NCI-H187 (cell line): ENCODE measurements at regions not wholly inside any gene's neighbourhood (a gene's known extent, or its start where the extent isn't known, plus 50 kb on each side); places are given as distances from the start of the nearest gene placed in this dataset.
"Not testable (repeated sequence)": the region's sequence is repeated elsewhere in the genome, so short reads cannot be mapped to it uniquely, and the experiment has no call there.

ENCODE experiments used
- DNase-seq, 2 experiments: peaks; one replicate each; lab custom pipeline; 2025; lab: John Stamatoyannopoulos, UW

DNA sequence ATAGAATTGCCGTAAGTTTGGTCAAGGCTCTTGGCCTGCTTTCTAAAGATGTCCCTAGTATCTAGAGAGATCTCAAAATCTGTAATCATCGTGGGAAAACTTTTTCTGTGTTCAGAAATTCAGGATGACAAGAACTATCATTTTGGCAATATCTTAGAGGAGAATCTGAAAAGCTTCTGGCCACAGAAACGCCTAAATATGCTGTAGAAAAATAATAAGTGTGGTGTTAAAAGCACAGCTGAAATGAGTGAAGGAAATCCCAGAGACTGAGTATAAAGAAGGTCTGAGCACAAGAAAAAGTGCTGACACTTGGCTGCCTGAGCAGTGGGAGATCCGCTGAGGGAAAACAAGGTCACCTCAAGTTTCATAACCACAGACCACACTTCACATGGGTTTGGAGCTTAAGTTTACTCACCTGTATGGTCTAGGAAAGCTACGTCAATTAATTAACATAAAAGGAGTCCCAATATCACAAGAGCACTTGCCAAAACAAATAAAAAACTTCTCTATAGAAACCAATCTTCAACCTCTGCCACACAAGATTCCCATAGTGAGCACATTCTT lies 235.2 kb upstream of the IRF2BP2 start:
- DNase-seq = no peak

DNA sequence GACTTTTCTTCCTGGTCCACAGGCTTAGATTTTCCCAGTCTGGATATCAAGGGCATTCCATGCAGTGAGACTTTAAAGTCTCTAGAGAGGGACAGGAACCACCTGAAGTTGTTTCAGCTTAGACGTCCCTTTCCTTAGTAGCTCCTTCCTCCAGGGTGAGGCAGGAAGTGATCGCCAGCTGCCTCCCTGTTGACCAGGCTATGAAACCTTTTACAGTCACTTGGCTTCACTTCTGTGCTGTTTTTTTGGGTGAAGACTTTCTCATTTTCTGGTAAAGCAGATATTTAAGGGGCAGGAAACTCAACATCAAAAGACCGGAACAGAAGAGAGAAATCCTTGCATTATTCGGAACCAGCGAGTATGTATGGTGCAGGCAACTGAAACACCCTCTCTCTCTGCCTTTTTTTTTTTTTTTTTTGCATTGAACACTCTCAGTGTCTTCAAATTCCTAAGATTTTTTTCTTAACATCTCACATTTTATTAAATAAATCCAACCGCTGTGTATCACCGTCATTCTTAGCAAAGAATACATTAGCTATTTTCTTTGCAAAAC lies 234.6 kb upstream of the IRF2BP2 start:
- DNase-seq = no peak

DNA sequence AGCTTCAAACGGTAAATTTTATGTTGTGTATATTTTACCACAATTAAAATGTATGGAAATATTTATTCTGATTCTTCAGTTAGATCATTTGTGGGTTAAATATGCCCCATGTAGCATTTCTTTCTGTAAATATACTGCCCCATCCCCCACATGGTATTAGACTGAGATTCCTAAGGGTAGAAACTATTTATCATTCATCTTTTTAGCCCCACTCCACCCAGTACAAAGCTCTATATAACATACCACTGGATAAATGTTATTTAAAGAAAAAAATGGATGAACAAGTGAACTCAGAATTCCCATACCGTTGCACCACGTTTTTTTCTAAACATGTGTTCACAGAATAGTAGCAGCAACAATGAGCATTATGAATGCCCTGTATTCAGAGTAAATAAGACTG lies 234.0 kb upstream of the IRF2BP2 start:
- no peak for DNase-seq

DNA sequence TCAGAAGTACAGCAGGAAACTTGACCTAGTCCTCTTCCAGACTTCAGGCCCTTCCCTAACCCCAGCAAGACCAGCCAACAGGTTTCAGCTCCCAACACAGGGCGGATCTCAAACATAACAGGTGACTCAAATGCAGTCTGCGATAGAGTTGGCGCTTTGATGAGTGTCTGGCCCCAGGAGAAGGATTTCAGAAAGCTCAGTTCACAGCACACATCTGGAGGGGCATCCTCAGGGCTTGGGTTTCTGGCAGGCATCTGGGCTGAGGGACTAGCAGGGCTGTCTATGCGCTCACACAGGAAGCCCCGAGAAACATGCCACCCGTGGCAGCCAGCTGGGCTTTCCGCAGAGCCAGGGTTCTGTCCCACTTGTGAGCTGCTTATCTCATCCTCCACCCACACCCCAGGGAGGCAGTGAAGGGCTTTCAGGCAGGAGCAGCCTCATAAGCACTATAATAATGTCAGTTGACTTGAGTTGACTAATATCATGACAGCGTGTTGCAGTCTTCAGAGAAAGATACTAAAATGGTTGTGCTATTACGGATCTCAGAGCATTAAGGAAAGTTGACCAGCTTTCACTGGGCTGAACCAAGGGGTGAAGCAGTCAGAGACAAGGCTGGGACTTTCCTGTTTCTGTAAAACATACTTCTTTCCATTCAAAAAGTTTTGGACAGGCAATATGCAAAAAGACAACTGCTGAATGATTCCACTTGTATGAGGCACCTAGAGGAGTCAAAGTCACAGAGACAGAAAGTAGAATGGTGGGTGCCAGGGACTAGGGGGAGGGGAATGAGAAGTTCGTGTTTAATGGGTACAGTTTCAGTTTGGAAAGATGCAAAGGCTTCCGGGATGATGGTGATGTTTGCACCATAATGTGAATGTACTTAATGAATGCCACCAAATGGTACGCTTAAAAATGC lies 233.0 kb upstream of the IRF2BP2 start:
- peak in 1 of 2 experiments; percentile 4 for DNase-seq

DNA sequence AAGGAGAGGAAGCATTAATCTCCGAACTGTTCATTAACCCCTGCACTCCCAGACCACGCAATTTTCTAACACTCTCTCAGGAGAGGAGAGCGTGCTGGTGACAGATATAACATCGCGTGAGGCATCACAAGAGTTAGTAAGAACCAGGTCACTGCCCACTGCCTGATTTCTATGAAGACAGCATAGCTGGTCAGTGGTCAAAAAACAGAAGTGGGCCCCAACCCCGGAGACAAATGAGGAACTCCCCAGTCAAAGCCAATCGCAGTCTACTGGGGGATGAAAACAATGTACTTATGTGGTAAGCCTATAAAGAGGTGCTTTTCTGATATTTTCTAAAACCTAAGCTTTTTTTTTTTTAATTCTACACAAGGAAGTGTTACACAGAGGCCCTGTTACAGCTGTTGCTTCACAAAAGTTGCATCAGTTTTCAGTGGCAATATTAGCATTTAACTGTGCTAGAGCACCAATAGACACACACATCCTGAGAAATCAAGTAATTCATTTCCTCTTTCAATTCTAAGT lies 231.8 kb upstream of the IRF2BP2 start:
- no peak for DNase-seq

DNA sequence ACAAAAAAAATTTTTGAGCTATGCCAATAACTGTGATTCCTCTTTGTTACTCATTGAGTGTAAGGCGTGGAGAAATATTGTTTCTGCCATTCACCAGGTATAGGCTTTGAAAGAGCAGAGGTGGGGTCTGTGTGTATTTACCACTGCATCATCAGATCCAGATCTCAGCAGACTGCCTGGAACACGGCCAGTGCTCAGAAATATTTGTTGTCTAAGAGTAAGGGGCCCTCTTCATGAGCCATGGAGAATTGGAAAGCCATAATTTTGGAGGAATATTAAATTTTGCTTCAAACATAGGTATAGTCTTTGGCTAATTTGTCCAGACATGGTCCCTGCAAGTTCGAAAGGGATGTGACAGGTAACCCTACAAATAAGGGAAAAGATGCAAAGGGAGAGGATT lies 231.3 kb upstream of the IRF2BP2 start:
- DNase-seq = no peak

DNA sequence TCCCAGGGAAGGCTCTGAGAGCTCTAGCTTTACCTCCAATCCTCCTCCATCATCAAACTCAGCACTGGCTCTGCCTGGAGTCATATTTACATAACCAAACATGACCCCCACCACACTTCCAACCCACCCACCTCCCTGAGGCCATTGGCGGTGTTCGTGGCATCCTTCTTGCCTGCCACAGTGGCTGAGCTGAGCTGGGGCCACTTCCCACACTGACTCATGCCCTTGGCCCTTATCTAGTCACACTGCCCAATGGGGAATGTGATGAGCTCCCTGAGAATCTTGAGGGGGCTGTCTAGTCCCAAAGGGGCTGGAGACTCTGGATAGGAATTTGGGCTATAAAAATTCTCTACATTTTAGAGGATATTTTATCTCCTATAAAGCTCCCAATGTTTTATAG lies 230.9 kb upstream of the IRF2BP2 start:
- DNase-seq = no peak

DNA sequence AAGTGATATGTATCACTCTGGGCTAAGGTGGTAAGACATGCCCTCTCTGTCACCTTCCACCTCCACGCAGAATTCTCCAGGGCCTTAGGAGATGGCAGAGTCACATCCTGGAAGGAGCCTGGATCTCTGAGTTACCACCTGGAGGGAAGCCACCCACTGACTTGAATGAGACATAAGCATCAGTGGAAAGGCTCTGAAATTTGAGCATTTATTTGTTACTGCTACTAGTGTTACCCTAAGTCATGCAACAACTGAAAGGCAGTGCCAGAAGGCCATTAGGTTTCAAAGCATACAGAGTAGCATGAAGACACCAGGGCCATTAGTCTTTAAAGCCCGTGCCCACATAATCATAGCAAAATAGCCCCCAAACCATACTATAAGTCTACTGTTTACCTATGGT lies 230.3 kb upstream of the IRF2BP2 start:
- DNase-seq = no peak

DNA sequence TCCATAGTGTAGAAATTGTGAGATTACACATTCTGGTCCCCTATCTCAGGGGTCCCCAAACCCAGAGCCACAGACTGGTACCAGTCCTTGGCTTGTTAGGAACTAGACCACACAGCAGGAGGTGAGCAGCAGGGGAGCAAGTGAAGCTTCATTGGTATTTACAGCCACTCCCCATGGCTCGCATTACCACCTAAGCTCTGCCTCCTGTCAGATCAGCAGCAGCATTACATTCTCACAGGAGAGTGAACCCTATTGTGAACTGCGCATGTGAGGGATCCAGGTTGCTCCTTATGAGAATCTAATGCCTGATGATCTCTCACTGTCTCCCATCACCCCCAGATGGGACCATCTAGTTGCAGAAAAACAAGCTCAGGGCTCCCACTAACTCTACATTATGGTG lies 229.7 kb upstream of the IRF2BP2 start:
- DNase-seq = no peak

DNA sequence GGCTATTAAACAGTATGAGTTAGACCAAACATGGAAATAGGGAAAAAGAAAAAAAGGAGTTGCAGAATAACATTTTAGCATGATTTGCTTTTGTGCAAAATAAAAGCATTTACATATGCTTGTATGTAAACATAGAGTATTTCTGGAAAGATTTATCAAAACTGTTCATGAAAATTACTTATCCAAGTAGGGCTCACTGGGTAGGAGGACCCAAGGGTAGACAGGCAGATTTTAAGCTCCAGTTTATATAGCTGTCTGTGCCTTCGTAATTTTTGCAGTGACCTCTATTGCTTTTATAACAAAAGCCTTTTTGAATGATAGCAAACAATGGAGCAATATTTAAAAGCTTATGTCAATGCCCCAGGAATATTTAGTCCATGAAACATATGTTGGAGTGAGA lies 228.8 kb upstream of the IRF2BP2 start:
- DNase-seq = no peak

DNA sequence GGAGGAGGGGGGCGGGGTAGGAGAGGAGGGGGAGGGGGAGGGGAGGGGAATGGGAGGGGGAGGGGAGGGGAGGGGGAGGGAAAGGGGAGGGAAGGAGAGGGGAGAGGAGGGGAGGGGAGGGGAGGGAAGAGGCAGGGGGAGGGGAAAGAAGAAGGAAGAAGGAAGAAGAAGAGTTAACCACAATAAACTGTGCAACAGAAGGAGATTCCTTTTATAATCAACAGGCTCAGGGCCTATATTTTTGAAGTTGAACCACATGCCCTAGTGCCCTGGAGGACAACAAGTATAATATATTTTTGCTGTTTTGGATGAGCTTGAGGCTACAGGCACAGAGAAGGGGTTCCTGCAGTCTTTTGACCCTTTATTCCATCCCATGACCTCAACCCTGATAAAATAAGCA lies 228.2 kb upstream of the IRF2BP2 start:
- no peak for DNase-seq

DNA sequence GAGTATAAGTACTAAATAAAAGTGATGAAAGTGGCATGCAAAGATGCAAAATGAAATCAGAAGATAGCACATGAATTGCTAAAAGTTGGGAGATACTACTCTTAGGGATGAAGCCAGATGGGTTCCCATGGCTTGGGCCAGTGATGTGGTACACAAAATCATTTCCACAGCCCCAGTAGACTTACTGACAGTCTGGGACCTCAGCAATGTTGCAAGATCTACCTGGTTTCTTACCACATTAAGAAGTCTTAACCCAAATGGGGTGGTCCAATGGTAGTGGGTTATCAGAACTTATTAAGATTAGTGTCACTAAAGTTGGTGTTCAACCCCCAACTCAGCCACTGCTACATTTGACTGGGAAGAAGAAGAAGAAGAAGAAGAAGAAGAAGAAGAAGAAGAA lies 227.7 kb upstream of the IRF2BP2 start:
- DNase-seq = no peak

DNA sequence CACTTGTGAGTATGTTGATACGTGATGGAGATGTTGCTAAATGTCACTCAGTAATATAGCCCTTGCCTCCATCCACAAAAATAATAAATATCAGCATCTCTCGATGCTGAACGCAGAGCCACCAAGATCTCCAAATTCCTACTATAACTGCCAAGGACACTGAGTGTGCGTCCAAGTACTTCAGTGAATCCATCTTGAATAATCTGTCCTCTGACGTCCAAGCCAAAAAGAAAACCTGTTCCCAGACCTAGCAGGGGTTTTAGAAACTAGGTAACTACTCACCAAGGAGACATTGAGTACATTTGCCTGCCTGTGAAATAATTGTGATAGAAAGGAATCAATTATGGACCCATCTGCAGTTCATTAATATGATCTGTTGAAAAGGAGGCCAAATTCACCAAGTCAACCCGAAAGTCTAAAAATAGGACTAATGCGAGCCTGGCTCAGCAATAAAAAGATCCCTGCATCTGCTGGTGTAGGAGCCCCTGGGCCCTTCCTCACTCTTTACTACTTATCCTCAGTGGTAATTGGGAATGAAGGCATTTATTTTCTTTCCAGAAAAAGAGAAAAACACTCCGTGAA lies 226.9 kb upstream of the IRF2BP2 start:
- DNase-seq = no peak

DNA sequence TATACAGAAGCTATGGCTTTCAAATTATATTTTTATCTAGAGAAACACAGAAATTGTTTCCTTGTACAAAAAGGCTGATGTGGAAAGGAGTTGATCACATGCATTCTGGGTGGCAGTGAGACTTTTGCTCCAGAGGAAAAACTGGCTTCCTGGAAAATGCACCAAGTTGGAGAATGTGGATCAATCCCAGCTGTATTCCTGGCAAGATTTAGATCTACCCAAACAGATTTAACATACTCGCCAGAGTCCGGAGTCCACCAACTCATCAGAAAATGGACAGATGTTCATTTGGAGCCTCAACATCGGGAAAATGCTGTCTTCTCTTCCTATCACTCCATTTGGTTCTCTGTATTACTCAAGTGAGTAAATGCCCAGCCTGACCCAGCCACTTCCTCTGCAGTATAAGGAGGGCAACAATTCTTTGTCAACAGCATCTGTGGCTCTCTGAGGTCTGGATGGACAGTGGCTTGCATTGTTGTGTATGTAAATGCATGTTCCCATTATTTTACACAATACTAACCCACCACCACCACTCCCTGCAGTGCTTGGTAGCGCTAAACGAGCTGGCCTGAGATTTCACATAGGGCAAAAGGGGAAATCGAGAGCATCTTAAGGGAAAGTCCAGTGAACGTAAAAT lies 226.2 kb upstream of the IRF2BP2 start:
- no peak for DNase-seq

DNA sequence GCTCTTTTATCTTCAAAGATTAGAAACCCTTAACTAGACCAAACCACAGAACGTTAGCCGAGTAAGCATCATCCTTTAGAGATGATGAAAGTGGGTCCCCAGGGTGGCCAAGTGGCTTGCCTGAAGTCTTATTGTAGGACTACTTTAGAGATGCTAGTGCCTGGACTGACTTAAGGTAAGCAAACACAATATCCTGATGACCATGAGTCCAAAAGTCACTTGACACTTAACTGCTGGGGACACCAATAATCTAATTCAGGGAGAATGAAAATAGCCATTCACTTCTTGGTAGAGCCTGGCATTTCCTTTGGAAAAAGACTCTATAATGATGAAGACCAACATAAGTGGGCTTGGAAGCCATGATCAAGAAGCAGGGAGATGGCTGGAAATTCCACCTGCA lies 225.3 kb upstream of the IRF2BP2 start:
- DNase-seq = no peak

DNA sequence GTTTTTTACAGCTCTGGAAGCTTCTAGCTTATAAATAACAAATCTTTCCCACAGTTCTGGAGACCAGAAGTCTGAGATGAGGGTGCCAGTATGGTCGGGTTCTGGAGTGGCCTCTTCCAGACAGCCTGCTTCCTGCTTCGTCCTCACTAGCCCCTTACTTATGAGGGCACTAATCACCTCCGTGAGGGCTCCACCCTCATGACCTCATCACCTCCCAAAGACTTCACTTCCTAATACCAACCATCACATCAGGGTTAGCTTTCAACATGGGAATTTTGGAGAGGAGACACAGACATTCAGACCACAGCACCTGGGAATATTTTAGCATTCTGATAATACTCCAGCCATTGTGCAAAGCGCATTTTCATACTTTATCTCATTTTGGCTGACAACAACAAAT lies 223.7 kb upstream of the IRF2BP2 start:
- DNase-seq = no peak

DNA sequence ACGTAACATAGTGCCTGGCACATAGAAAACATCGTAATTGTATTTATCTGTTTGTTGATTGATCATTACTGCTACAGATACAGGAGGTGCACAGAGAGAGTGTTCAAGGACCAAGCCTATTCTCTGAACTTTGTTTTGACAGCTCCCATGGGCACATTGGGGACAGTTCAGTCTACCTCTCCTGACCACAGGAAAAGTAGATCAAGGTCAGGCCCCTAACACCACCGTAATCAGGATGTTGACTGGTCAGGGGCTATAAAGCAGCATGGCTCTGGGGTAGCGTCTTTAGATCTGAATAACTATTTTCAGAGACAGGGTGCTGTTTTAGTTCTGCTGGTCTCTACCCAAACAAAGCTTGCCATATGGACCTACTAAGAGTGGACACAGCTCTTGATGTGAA lies 223.1 kb upstream of the IRF2BP2 start:
- DNase-seq = no peak

DNA sequence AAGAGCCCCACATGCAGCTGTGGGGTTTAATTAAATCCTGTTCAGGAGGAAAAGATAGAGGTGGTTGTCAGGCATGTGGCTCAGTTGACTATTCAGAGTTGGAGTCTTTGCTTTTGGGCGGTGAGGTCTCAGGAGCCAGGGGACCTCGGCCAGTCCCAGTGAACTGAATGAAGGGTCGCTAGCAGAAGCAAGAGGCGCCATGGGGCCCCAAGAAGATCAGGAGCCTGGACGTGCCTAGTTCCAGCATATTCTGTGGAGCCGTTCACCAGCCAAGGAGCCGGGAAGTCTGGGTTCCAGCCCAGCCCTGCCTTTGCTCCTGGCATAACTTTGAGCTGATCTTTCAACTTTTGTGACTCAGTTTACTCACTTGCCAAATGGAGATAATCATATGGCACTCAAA lies 217.7 kb upstream of the IRF2BP2 start:
- no peak for DNase-seq

DNA sequence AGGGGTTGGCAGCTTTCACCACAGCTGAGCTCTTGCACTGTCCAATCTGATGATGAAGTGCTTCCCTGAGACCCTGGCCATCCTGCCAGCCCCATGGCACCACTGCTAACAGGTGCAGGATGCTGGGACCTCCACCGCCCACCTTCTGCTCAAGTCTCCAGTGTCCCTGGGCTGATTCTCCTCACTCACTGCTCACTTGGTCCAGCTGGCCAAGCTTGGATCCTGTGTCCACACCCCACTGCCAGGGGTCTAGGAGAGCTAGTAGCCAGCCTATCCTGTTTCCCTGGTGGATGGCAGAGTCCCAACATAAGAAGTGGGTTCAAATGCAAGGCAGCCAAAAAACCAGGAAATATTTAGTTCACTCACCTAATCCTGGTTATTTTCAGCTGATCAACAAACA lies 217.2 kb upstream of the IRF2BP2 start:
- no peak for DNase-seq

DNA sequence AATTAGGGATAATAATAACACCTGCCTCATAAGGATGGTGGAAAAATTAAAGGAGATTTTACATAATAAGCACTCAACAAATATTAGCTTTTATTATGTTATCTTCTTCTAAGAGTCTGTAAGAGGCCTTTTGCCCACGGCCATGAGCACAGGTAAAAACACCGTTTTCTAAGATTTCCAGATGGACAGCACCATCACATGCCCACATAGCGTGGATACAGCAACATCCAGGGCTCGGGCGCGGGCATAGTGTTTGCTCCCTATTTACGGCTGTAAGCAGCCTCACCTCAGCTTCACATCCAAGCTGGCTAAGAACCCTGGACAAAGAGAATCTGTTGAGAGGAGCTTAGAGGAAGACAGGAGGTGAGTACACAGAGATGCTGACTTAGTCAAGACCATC lies 216.4 kb upstream of the IRF2BP2 start:
- DNase-seq = no peak

DNA sequence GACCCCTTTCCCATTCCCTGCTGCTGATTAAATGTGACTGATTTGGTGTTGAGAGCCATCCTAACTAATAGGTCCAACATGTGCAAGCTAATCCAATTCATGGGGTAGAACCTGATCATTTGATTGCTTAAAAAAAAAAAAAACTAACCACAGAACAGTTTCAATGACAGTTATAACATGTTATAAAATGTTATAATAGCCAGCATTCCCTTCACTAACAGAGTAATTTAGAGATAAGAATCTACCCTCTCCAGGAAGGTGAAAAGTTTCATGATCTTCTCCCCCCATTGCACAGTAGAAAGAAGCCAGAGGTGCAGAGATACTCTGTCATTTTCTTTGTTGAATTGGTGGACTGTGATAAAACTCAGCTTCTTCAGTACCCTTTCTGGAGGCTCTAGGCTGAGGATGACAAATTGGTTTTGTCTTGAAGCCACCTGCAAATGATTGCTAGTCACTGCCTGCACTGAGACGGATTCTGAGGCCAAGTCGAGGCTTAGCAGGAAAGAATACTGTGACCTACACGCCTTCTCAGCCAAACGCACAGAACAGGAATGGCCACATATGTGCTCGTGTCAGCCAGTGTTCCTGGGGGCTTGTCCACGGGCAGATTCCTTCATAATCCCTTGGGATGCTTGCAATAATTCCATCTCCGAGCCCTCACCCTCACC lies 215.7 kb upstream of the IRF2BP2 start:
- no peak for DNase-seq

DNA sequence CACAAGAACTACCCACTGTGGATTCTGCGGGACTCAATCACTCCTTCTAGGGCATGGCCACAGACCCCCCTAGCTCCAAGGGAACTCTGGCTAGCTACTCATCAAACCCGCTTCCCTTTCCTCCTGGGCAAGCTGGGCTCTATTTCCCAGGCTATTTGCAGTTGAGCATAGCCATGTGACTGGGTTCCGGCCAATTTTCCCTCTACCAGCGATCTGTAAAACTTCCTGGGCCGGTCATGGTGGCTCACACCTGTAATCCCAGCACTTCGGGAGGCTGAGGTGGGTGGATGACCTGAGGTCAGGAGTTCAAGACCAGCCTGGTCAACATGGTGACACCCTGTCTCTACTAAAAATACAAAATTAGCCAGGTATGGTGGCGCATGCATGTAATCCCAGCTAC lies 214.9 kb upstream of the IRF2BP2 start:
- not testable (repeated sequence) for DNase-seq
